ENCODE measurements at regions not wholly inside any gene's neighbourhood (a gene's known extent, or its start where the extent isn't known, plus 50 kb on each side); places are given as distances from the start of the nearest gene placed in this dataset.

DNA sequence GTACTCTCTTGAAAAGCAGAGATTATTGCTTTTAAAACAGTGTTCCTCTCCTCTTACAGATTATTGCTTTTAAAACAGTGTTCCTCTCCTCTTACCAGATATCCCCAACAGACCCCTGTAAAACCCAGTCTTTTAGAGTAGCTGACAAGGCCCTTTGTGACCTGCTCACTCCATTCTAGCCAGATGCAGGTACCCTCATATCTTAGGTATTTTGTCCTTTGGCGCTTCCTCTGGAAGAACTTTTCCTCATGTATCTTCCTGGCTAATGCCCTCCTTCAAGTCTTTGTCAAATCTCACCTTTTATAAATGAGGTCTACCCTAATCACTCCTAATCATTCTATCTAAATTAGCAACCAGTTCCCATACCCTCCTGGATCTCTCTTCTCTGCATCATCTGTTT lies 536.0 kb downstream of the BTBD3 start:
- no peak for TF ChIP-seq EZH2 (IDR thresholded peaks at IDR 0.05; ENCODE audit: borderline replicate concordance, insufficient read depth, low read depth, low read length, poor library complexity, severe bottlenecking)
- TF ChIP-seq, protein P1, sequence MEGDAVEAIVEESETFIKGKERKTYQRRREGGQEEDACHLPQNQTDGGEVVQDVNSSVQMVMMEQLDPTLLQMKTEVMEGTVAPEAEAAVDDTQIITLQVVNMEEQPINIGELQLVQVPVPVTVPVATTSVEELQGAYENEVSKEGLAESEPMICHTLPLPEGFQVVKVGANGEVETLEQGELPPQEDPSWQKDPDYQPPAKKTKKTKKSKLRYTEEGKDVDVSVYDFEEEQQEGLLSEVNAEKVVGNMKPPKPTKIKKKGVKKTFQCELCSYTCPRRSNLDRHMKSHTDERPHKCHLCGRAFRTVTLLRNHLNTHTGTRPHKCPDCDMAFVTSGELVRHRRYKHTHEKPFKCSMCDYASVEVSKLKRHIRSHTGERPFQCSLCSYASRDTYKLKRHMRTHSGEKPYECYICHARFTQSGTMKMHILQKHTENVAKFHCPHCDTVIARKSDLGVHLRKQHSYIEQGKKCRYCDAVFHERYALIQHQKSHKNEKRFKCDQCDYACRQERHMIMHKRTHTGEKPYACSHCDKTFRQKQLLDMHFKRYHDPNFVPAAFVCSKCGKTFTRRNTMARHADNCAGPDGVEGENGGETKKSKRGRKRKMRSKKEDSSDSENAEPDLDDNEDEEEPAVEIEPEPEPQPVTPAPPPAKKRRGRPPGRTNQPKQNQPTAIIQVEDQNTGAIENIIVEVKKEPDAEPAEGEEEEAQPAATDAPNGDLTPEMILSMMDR (IDR thresholded peaks at IDR 0.05) = no peak
- intact Hi-C loops (cut with micrococcal nuclease) = no loop called here
- H2AFZ ChIP-seq (ENCODE audit: insufficient read depth, low read depth, low read length, poor library complexity, severe bottlenecking) = no peak overlapping the region
- no peak overlapping the region for H3K4me3 Mint-ChIP-seq
- H3K27me3 Mint-ChIP-seq = no peaks in the 10 kb centered on the region
- H3K27ac Mint-ChIP-seq = no peak overlapping the region
- no peaks in the 10 kb centered on the region for H3K27me3 ChIP-seq (replicated peaks in 1 of 4; ENCODE audit: control extremely low read depth in 1 of 4, control insufficient read depth in 3 of 4, insufficient read depth in 4 of 4, low read length in 3 of 4)
- 40% methylated on average over 1 of the region's 1 CpG for WGBS (ENCODE audit: insufficient coverage)
- H4K20me1 ChIP-seq (ENCODE audit: control insufficient read depth, insufficient read depth, low read length, poor library complexity, severe bottlenecking) = no peaks in the 10 kb centered on the region
- H3K9me3 Mint-ChIP-seq (ENCODE audit: insufficient read depth) = peaks cover 9% of the 10 kb centered on the region
- no peaks in the 10 kb centered on the region for H3K36me3 ChIP-seq (replicated peaks in 1 of 2; ENCODE audit: control extremely low read depth in 1 of 2, control insufficient read depth in 1 of 2, extremely low read depth in 1 of 2, insufficient read depth in 2 of 2, low read length in 1 of 2)
- no peaks in the 10 kb centered on the region for H3K4me1 ChIP-seq (ENCODE audit: control insufficient read depth in 2 of 2, insufficient read depth in 2 of 2, low read length in 2 of 2)
- peaks cover 0 to 8% (median 1%) of the 10 kb centered on the region in 3 donors for H3K9me3 ChIP-seq (ENCODE audit: control extremely low read depth in 1 of 3, control insufficient read depth in 2 of 3, insufficient read depth in 1 of 3, low read length in 2 of 3)
- H3K27ac ChIP-seq (ENCODE audit: low read length in 2 of 2) = no peak overlapping the region
- H3K4me3 ChIP-seq (ENCODE audit: control extremely low read depth in 1 of 5, extremely low read depth in 1 of 5, insufficient read depth in 1 of 5, low read depth in 2 of 5, low read length in 4 of 5) = no peak overlapping the region
- DNase-seq (no peak), ATAC-seq (ENCODE audit: low read depth) (no peak)
- H3K79me2 ChIP-seq (ENCODE audit: control insufficient read depth, insufficient read depth, low read length) = no peaks in the 10 kb centered on the region
- ChIA-PET CTCF (no interaction called here), POLR2A (no interaction called here)
- H3K4me1 Mint-ChIP-seq = no peaks in the 10 kb centered on the region
- no peak overlapping the region for H3K9ac ChIP-seq (ENCODE audit: low read length)
- H3K4me2 ChIP-seq (replicated peaks; ENCODE audit: low read depth, low read length, poor library complexity, severe bottlenecking) = no peak overlapping the region

DNA sequence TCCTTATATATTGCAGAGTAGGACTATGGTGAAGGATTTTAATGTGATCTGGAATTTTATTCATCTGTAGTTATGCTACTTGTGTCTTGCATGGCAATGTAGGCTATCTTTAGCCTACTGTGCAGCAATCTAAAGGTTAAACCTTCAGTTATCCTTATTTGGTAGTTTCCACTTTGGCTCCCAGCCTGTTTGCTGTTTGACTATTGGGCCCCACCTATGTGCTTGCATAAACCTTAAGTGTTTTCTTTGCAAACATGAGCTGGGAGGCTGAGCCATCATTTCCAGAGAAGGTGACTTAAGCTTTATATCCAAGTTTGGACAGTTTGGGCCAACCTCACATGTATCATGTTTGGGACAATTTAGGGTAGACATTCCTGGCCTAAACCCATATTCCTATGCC lies 537.5 kb downstream of the BTBD3 start:
- Mint-ChIP-seq H3K4me1 (no peaks in the 10 kb centered on the region), H3K9me3 (ENCODE audit: insufficient read depth) (peaks cover 2% of the 10 kb centered on the region), H3K27me3 (no peaks in the 10 kb centered on the region), H3K4me3 (no peak overlapping the region), H3K27ac (no peak overlapping the region)
- no peak overlapping the region for H2AFZ ChIP-seq (ENCODE audit: insufficient read depth, low read depth, low read length, poor library complexity, severe bottlenecking)
- no peaks in the 10 kb centered on the region for H3K27me3 ChIP-seq (replicated peaks in 1 of 4; ENCODE audit: control extremely low read depth in 1 of 4, control insufficient read depth in 3 of 4, insufficient read depth in 4 of 4, low read length in 3 of 4)
- H3K9me3 ChIP-seq (ENCODE audit: control extremely low read depth in 1 of 3, control insufficient read depth in 2 of 3, insufficient read depth in 1 of 3, low read length in 2 of 3) = peaks cover 0 to 8% (median 1%) of the 10 kb centered on the region in 3 donors
- ATAC-seq (ENCODE audit: low read depth) (no peak), DNase-seq (no peak)
- ChIA-PET POLR2A (no interaction called here), CTCF (no interaction called here)
- no peak overlapping the region for H3K4me2 ChIP-seq (replicated peaks; ENCODE audit: low read depth, low read length, poor library complexity, severe bottlenecking)
- H3K36me3 ChIP-seq (replicated peaks in 1 of 2; ENCODE audit: control extremely low read depth in 1 of 2, control insufficient read depth in 1 of 2, extremely low read depth in 1 of 2, insufficient read depth in 2 of 2, low read length in 1 of 2) = no peaks in the 10 kb centered on the region
- H3K79me2 ChIP-seq (ENCODE audit: control insufficient read depth, insufficient read depth, low read length) = no peaks in the 10 kb centered on the region
- H4K20me1 ChIP-seq (ENCODE audit: control insufficient read depth, insufficient read depth, low read length, poor library complexity, severe bottlenecking) = no peaks in the 10 kb centered on the region
- intact Hi-C loops (cut with micrococcal nuclease) = no loop called here
- TF ChIP-seq, protein P1 (IDR thresholded peaks at IDR 0.05) = no peak
- no peak for TF ChIP-seq EZH2 (IDR thresholded peaks at IDR 0.05; ENCODE audit: borderline replicate concordance, insufficient read depth, low read depth, low read length, poor library complexity, severe bottlenecking)
- H3K9ac ChIP-seq (ENCODE audit: low read length) = no peak overlapping the region
- no peak overlapping the region for H3K4me3 ChIP-seq (ENCODE audit: control extremely low read depth in 1 of 5, extremely low read depth in 1 of 5, insufficient read depth in 1 of 5, low read depth in 2 of 5, low read length in 4 of 5)
- H3K4me1 ChIP-seq (ENCODE audit: control insufficient read depth in 2 of 2, insufficient read depth in 2 of 2, low read length in 2 of 2) = no peaks in the 10 kb centered on the region
- H3K27ac ChIP-seq (ENCODE audit: low read length in 2 of 2) = no peak overlapping the region

All from B cell (primary cell).